GM06990 (cell line): ENCODE measurements at regions not wholly inside any gene's neighbourhood (a gene's known extent, or its start where the extent isn't known, plus 50 kb on each side); places are given as distances from the start of the nearest gene placed in this dataset.

Experiments
- DNase-seq: peaks from one replicate; pipeline ENCODE4 v3.0.0-alpha.2; 2011; ENCODE audit not compliant: insufficient read length; ENCODE audit errors: extremely low read depth
- H3K27me3 ChIP-seq: replicated peaks from 2 replicates; pipeline ENCODE4 v1.6.0; 2011; ENCODE audit warnings: low read length; ENCODE audit not compliant: control insufficient read depth, insufficient read depth
- H3K36me3 ChIP-seq: 2 replicates; pipeline ENCODE4 v1.5.1; 2011; ENCODE audit warnings: low read length; ENCODE audit not compliant: control insufficient read depth, insufficient read depth
- H3K4me3 ChIP-seq: replicated peaks from 2 replicates; pipeline ENCODE4 v1.5.1; 2011; ENCODE audit warnings: low read depth, mild to moderate bottlenecking, control low read depth, low read length
- TF ChIP-seq, protein P1 (sequence below): IDR thresholded peaks from 2 replicates; pipeline ENCODE4 v1.5.1; 2011; ENCODE audit warnings: low read length, control low read depth, mild to moderate bottlenecking, inconsistent platforms; ENCODE audit not compliant: insufficient read depth, poor library complexity, severe bottlenecking

- Histone ChIP-seq H3K36me3 (no peaks in the 10 kb centered on the region), H3K4me3 (no peak overlapping the region), H3K27me3 (no peaks in the 10 kb centered on the region)
- DNase-seq, result no peak
- TF ChIP-seq, protein P1, sequence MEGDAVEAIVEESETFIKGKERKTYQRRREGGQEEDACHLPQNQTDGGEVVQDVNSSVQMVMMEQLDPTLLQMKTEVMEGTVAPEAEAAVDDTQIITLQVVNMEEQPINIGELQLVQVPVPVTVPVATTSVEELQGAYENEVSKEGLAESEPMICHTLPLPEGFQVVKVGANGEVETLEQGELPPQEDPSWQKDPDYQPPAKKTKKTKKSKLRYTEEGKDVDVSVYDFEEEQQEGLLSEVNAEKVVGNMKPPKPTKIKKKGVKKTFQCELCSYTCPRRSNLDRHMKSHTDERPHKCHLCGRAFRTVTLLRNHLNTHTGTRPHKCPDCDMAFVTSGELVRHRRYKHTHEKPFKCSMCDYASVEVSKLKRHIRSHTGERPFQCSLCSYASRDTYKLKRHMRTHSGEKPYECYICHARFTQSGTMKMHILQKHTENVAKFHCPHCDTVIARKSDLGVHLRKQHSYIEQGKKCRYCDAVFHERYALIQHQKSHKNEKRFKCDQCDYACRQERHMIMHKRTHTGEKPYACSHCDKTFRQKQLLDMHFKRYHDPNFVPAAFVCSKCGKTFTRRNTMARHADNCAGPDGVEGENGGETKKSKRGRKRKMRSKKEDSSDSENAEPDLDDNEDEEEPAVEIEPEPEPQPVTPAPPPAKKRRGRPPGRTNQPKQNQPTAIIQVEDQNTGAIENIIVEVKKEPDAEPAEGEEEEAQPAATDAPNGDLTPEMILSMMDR, result no peak
Observed at GRCh38 chr9:28435456-28435855, 862.2 kb upstream of the C9orf72 start.

DNA sequence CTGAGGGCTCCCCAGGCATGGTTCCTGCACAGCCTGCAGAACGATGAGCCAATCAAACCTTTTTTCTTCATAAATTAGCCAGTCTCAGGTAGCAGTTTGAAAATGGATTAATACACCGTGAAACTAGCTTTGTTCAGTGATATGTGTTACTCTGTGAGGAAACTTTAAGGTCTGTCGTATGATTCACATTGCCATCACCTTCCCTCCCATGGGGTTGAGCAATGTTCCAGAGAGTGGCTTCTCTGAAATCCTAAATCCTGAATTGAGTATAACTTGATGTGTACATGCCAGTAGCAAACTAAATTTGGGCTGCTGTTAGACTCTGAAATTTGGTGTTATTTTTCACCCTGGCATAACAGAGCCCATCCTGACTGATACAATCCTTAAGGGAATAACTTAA lies 866.4 kb upstream of the C9orf72 start:
- TF ChIP-seq, protein P1, result no peak
- no peaks in the 10 kb centered on the region for H3K27me3 ChIP-seq
- no peak for DNase-seq

DNA sequence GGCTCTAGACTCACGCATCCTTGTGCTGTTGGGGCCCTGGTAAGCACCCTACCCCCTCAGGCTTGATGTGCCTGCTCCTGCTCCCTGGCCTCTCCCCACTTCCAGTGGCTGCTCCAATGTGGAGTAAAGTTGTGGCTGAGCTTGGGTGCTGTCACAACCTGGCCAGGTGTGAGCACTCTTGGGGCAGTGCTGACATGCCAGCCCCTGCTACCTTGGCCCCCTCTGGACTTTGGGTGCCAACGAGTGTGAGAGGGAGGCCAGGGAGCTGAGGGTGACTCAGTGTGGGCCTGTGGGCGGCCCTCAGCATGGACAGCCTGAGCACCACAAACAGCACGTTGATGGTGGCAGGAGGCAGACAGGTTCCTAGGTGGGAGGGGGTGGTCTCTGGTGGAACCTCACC lies 870.2 kb upstream of the C9orf72 start:
- no peak overlapping the region for H3K4me3 ChIP-seq
- DNase-seq, result no peak
- H3K36me3 ChIP-seq, result no peaks in the 10 kb centered on the region
- no peaks in the 10 kb centered on the region for H3K27me3 ChIP-seq
- TF ChIP-seq, protein P1, result no peak

More for the DNA sequence above, 866.4 kb upstream of the C9orf72 start:
- H3K36me3 ChIP-seq, result no peaks in the 10 kb centered on the region
- no peak overlapping the region for H3K4me3 ChIP-seq

- Histone ChIP-seq H3K27me3 (no peaks in the 10 kb centered on the region), H3K4me3 (no peak overlapping the region), H3K36me3 (no peaks in the 10 kb centered on the region)
- no peak for DNase-seq
- TF ChIP-seq, protein P1, result no peak
Observed at GRCh38 chr9:28444637-28445036, 871.4 kb upstream of the C9orf72 start.

DNA sequence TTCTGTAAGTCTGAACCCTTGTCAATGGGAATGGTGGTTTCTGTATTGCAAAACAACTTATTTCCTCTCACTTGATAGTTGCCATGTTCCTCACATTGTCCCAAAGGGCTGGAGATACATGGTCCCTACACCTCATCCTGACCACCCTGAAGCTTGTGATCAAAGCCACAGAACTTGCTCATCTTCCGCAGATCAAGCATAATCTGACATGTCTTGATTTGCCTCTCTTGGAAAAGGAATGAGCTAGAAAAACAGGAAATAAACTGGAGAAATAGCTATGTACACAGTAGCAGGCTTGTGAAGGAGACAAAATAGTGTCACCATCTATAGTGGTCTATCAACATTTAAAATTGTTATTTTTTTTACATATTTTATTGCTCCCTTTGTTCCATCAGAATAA lies 871.9 kb upstream of the C9orf72 start:
- TF ChIP-seq, protein P1, result no peak
- Histone ChIP-seq H3K36me3 (no peaks in the 10 kb centered on the region), H3K4me3 (no peak overlapping the region), H3K27me3 (no peaks in the 10 kb centered on the region)
- DNase-seq, result no peak

- TF ChIP-seq, protein P1, result no peak
- Histone ChIP-seq H3K36me3 (no peaks in the 10 kb centered on the region), H3K4me3 (no peak overlapping the region), H3K27me3 (no peaks in the 10 kb centered on the region)
- DNase-seq, result no peak
Observed at GRCh38 chr9:28453918-28454317, 880.6 kb upstream of the C9orf72 start.
